VCaP (cell line): ENCODE measurements at regions not wholly inside any gene's neighbourhood (a gene's known extent, or its start where the extent isn't known, plus 50 kb on each side); places are given as distances from the start of the nearest gene placed in this dataset.

ENCODE experiments used
- H3K27ac ChIP-seq: fragments of 450-650 bp; 2 replicates; pipeline ENCODE4 v1.5.1; 2017
- CTCF ChIP-seq: fragments of 450-650 bp; conservative IDR thresholded peaks from 2 replicates; pipeline ENCODE4 v1.5.1; 2017; ENCODE audit warnings: mild to moderate bottlenecking, moderate library complexity

GRCh38 chr4:126583509-126583908, 1049.2 kb upstream of the INTU start:
- no peak overlapping the region for H3K27ac ChIP-seq
- peak; percentile 71 for TF ChIP-seq CTCF

GRCh38 chr4:126591583-126591982, 1041.2 kb upstream of the INTU start:
- no peak for TF ChIP-seq CTCF

GRCh38 chr4:126592088-126592487, 1040.7 kb upstream of the INTU start:
- peak; percentile 76 for TF ChIP-seq CTCF
- H3K27ac ChIP-seq = no peak overlapping the region

More at GRCh38 chr4:126591583-126591982, 1041.2 kb upstream of the INTU start:
- H3K27ac ChIP-seq = no peak overlapping the region

GRCh38 chr4:126593626-126594025, 1039.1 kb upstream of the INTU start:
- TF ChIP-seq CTCF = no peak
- no peak overlapping the region for H3K27ac ChIP-seq

- no peak overlapping the region for H3K27ac ChIP-seq
- no peak for TF ChIP-seq CTCF
These were observed 1037.1 kb upstream of the INTU start for GRCh38 chr4:126595643-126596042.

- no peak for TF ChIP-seq CTCF
- H3K27ac ChIP-seq = no peak overlapping the region
These were observed 1033.0 kb upstream of the INTU start for GRCh38 chr4:126599746-126600145.

GRCh38 chr4:126603210-126603609, 1029.5 kb upstream of the INTU start:
- TF ChIP-seq CTCF = no peak
- no peak overlapping the region for H3K27ac ChIP-seq

- no peak overlapping the region for H3K27ac ChIP-seq
- no peak for TF ChIP-seq CTCF
These were observed 1028.9 kb upstream of the INTU start for GRCh38 chr4:126603825-126604224.
